Trophoblast cell (in vitro differentiated cells and primary cell): ENCODE measurements at regions not wholly inside any gene's neighbourhood (a gene's known extent, or its start where the extent isn't known, plus 50 kb on each side); places are given as distances from the start of the nearest gene placed in this dataset.
A peak's percentile ranks its signal among the peaks of the same experiment; 100 is the strongest.

Experiments used
- DNase-seq, 2 donors: peaks; one replicate each; pipeline ENCODE4 v3.0.0-alpha.2; 2016
- H2AFZ ChIP-seq: 2 replicates; pipeline ENCODE4 v1.6.1; 2013; ENCODE audit warnings: low read length, moderate library complexity, mild to moderate bottlenecking; ENCODE audit not compliant: insufficient read depth, poor library complexity
- H2AK5ac ChIP-seq: 2 replicates; pipeline ENCODE4 v1.6.1; 2013; ENCODE audit warnings: mild to moderate bottlenecking, low read length
- H2BK120ac ChIP-seq: 2 replicates; pipeline ENCODE4 v1.6.1; 2013; ENCODE audit warnings: low read length, mild to moderate bottlenecking, moderate library complexity; ENCODE audit not compliant: insufficient read depth, poor library complexity
- H2BK12ac ChIP-seq: 2 replicates; pipeline ENCODE4 v1.6.1; 2013; ENCODE audit warnings: mild to moderate bottlenecking, low read length, moderate library complexity
- H2BK5ac ChIP-seq: 2 replicates; pipeline ENCODE4 v1.6.1; 2013; ENCODE audit warnings: low read length, low read depth, moderate library complexity, mild to moderate bottlenecking; ENCODE audit not compliant: poor library complexity
- H3K14ac ChIP-seq: 2 replicates; pipeline ENCODE4 v1.6.1; 2013; ENCODE audit warnings: mild to moderate bottlenecking, low read length
- H3K18ac ChIP-seq: 2 replicates; pipeline ENCODE4 v1.6.1; 2013; ENCODE audit warnings: mild to moderate bottlenecking, low read length
- H3K23ac ChIP-seq: 2 replicates; pipeline ENCODE4 v1.6.1; 2013; ENCODE audit warnings: low read length
- H3K27ac ChIP-seq: 2 replicates; pipeline ENCODE4 v1.5.1; 2013; ENCODE audit warnings: low read depth, mild to moderate bottlenecking, inconsistent platforms, low read length, moderate library complexity
- H3K27me3 ChIP-seq: 2 replicates; pipeline ENCODE4 v1.6.1; 2013; ENCODE audit warnings: inconsistent platforms, mild to moderate bottlenecking, low read length, moderate library complexity; ENCODE audit not compliant: insufficient read depth
- H3K36me3 ChIP-seq, 2 experiments: 1 replicate in 1 of 2; 2 replicates in 1 of 2; pipeline ENCODE4 v1.6.1; 2013; ENCODE audit warnings: low read length in 2 of 2, mild to moderate bottlenecking in 2 of 2, moderate library complexity in 1 of 2; ENCODE audit not compliant: insufficient read depth in 2 of 2, control insufficient read depth in 1 of 2
- H3K4ac ChIP-seq: 2 replicates; pipeline ENCODE4 v1.6.1; 2013; ENCODE audit warnings: low read depth, mild to moderate bottlenecking, low read length, moderate library complexity
- H3K4me1 ChIP-seq, 2 experiments: 1 replicate in 1 of 2; 2 replicates in 1 of 2; pipeline ENCODE4 v1.6.1; 2013; ENCODE audit warnings: low read length in 2 of 2, mild to moderate bottlenecking in 2 of 2, moderate library complexity in 1 of 2; ENCODE audit not compliant: insufficient read depth in 2 of 2, control insufficient read depth in 1 of 2
- H3K4me2 ChIP-seq: 2 replicates; pipeline ENCODE4 v1.6.1; 2013; ENCODE audit warnings: inconsistent platforms, mild to moderate bottlenecking, low read length, moderate library complexity
- H3K4me3 ChIP-seq: 2 replicates; pipeline ENCODE4 v1.5.1; 2013; ENCODE audit warnings: mild to moderate bottlenecking, low read depth, low read length, inconsistent platforms
- H3K79me1 ChIP-seq: one replicate; pipeline ENCODE4 v1.6.1; 2013; ENCODE audit warnings: low read length
- H3K79me2 ChIP-seq: 2 replicates; pipeline ENCODE4 v1.6.1; 2013; ENCODE audit warnings: low read length, mild to moderate bottlenecking; ENCODE audit not compliant: control insufficient read depth, insufficient read depth, poor library complexity
- H3K9ac ChIP-seq: 2 replicates; pipeline ENCODE4 v1.6.1; 2013; ENCODE audit warnings: mild to moderate bottlenecking, low read length
- H3K9me3 ChIP-seq: 2 replicates; pipeline ENCODE4 v1.6.1; 2013; ENCODE audit warnings: low read depth, mild to moderate bottlenecking, control low read depth, inconsistent platforms, low read length; ENCODE audit not compliant: insufficient read depth
- H4K12ac ChIP-seq: 2 replicates; pipeline ENCODE4 v1.6.1; 2013; ENCODE audit warnings: low read depth, mild to moderate bottlenecking, low read length, moderate library complexity
- H4K8ac ChIP-seq: 2 replicates; pipeline ENCODE4 v1.6.1; 2013; ENCODE audit warnings: low read depth, mild to moderate bottlenecking, low read length, moderate library complexity
- H4K91ac ChIP-seq: one replicate; pipeline ENCODE4 v1.6.1; 2013; ENCODE audit warnings: low read depth, mild to moderate bottlenecking, low read length, moderate library complexity
- WGBS: extraction: QIAGEN DNeasy Blood & Tissue Kit; methylation state at CpG from one replicate; pipeline ENCODE4 v1.1.7; 2013; ENCODE audit warnings: missing lambda C conversion rate; ENCODE audit not compliant: insufficient read length, insufficient coverage; ENCODE audit errors: extremely low coverage; 5-methylcytosine and 5-hydroxymethylcytosine counted together

DNA sequence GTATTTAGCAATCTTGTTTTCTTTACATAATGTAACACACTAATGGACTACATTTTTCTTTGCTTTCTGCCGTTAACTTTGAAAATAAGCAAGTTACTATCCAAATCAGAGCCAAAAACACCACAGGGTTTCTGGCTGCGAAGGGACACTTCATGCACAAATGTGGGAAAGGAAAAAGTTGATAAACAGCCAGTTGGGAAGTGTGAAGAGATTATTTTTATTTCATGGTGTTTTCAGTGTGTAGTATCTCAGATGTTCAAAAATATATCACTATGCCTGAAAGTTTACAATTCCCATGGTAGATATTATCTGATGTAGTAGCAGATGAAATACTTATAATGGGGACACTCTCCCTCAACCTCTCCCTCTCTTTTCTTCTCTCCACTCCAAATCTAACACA lies 135.3 kb downstream of the CETN3 start:
- Histone ChIP-seq H3K23ac (no peak overlapping the region), H3K9me3 (no peaks in the 10 kb centered on the region), H3K14ac (no peak overlapping the region), H3K18ac (no peak overlapping the region), H4K12ac (no peak overlapping the region), H3K4me1 (no peaks in the 10 kb centered on the region), H2AFZ (no peak overlapping the region), H2AK5ac (no peak overlapping the region), H2BK120ac (no peak overlapping the region), H4K91ac (no peak overlapping the region), H3K9ac (no peak overlapping the region), H2BK12ac (no peak overlapping the region), H3K79me1 (no peaks in the 10 kb centered on the region), H3K79me2 (no peaks in the 10 kb centered on the region), H3K36me3 (no peaks in the 10 kb centered on the region), H4K8ac (no peak overlapping the region), H3K27me3 (no peaks in the 10 kb centered on the region), H3K4me3 (no peak overlapping the region), H3K4ac (no peak overlapping the region), H3K27ac (no peak overlapping the region), H3K4me2 (no peak overlapping the region), H2BK5ac (no peak overlapping the region)
- WGBS = no CpG with 5 or more reads among the region's 2 CpGs
- DNase-seq = no peak

DNA sequence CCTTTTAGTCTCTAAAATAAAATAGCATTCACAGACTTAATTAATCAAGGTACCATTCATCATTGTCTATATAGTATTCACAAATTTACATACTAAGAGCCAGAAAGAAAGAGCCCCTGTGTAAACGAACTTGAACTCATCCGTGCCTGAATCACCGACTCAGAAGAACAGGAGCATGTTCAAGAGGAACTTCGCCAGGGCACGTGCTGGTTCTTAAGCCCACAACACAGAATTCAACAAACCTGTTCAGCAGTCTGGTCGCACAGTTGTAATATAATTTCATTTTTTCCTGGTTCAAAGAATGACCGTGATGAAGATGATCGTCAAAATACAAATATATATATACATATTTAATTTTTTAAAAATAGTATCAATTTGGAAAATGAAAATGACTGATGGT lies 141.9 kb downstream of the CETN3 start:
- Histone ChIP-seq H3K23ac (no peak overlapping the region), H3K18ac (no peak overlapping the region), H3K4ac (no peak overlapping the region), H3K4me3 (no peak overlapping the region), H3K14ac (no peak overlapping the region), H3K27ac (no peak overlapping the region), H3K36me3 (no peaks in the 10 kb centered on the region), H4K12ac (no peak overlapping the region), H2BK12ac (no peak overlapping the region), H3K9me3 (no peaks in the 10 kb centered on the region), H3K79me1 (no peaks in the 10 kb centered on the region), H2BK5ac (no peak overlapping the region), H3K9ac (no peak overlapping the region), H2AK5ac (no peak overlapping the region), H2BK120ac (no peak overlapping the region), H3K27me3 (no peaks in the 10 kb centered on the region), H3K4me1 (no peaks in the 10 kb centered on the region), H3K79me2 (no peaks in the 10 kb centered on the region), H3K4me2 (no peak overlapping the region), H4K8ac (no peak overlapping the region), H4K91ac (no peak overlapping the region), H2AFZ (no peak overlapping the region)
- no peak for DNase-seq
- WGBS = no CpG with 5 or more reads among the region's 8 CpGs

DNA sequence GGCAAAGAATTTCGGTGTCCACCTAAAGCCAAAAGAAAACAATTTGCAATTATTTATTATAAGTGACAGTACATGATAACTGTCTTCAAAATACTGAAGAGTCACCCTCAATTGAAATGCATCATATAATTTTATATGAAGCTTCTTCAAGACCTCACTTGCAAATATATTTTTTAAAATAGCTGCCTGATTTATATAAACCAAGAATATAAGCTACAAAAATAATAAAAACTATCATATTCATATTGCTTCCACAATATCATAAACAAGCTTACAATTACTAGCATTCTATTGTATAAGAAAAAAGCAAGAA lies 144.1 kb downstream of the CETN3 start:
- H2BK12ac ChIP-seq = no peak overlapping the region
- H3K4me3 ChIP-seq = no peak overlapping the region
- no peak overlapping the region for H3K9ac ChIP-seq
- H3K4ac ChIP-seq = no peak overlapping the region
- H3K4me2 ChIP-seq = no peak overlapping the region
- no peak overlapping the region for H2AFZ ChIP-seq
- H3K14ac ChIP-seq = no peak overlapping the region
- H4K12ac ChIP-seq = no peak overlapping the region
- WGBS = no CpG with 5 or more reads among the region's 1 CpG
- H3K27ac ChIP-seq = no peak overlapping the region
- no peaks in the 10 kb centered on the region for H3K79me2 ChIP-seq
- no peak overlapping the region for H3K23ac ChIP-seq
- no peak overlapping the region for H2BK120ac ChIP-seq
- no peak overlapping the region for H4K8ac ChIP-seq
- no peaks in the 10 kb centered on the region for H3K79me1 ChIP-seq
- no peaks in the 10 kb centered on the region for H3K36me3 ChIP-seq
- H3K27me3 ChIP-seq = no peaks in the 10 kb centered on the region
- no peak overlapping the region for H4K91ac ChIP-seq
- H3K9me3 ChIP-seq = no peaks in the 10 kb centered on the region
- no peak overlapping the region for H3K18ac ChIP-seq
- H2BK5ac ChIP-seq = no peak overlapping the region
- no peak for DNase-seq
- no peaks in the 10 kb centered on the region for H3K4me1 ChIP-seq
- H2AK5ac ChIP-seq = no peak overlapping the region

DNA sequence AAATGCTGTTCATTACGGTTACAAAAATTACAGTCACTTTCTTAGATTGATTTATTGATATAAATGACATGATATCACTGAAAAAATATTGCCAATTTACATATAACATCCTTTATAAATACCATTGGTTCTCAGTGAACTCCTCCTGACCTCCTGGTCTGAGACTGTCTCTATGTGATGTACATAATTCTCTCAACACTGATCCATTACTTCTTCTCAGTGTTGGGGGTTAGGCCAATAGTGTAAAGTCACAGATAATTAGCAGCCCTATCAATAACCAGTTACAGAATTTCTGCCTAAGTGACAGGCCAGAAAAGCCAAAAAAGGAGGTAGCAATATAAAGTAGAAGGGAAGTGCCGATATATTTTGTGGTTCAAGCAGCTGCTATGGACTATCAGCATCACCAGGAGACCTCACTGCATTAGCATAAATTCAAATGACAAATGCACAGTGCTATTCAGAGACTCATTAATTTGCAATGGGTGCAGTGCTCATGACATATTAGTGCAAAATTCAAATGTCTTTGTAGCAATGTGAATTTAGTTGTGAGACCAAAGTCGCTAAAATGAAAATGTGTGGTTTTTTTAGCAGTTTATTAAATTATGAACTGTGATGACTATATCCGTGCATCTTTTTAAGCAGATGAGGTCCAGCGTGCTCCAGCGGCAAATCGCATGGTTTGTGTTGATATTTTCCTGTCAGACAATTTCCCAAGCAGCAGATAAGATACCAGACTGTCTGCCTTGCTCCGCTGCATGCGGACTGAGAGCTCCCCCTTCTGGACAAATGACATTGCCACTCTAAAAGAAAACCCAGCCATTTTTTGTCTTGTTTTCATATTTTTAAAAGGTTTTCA lies 144.6 kb downstream of the CETN3 start:
- no peak overlapping the region for H4K91ac ChIP-seq
- no peak overlapping the region for H2BK5ac ChIP-seq
- no peak overlapping the region for H2BK12ac ChIP-seq
- H3K4me2 ChIP-seq = no peak overlapping the region
- H3K27me3 ChIP-seq = no peaks in the 10 kb centered on the region
- peak; percentile 34 to 81 for DNase-seq
- H4K8ac ChIP-seq = no peak overlapping the region
- H2AFZ ChIP-seq = no peak overlapping the region
- no peak overlapping the region for H3K4me3 ChIP-seq
- no peaks in the 10 kb centered on the region for H3K4me1 ChIP-seq
- no peaks in the 10 kb centered on the region for H3K79me1 ChIP-seq
- H3K18ac ChIP-seq = no peak overlapping the region
- H3K27ac ChIP-seq = no peak overlapping the region
- no peak overlapping the region for H3K9ac ChIP-seq
- no peak overlapping the region for H3K4ac ChIP-seq
- H2BK120ac ChIP-seq = no peak overlapping the region
- H4K12ac ChIP-seq = no peak overlapping the region
- H3K36me3 ChIP-seq = no peaks in the 10 kb centered on the region
- no peak overlapping the region for H3K23ac ChIP-seq
- no peak overlapping the region for H2AK5ac ChIP-seq
- WGBS = no CpG with 5 or more reads among the region's 9 CpGs
- H3K9me3 ChIP-seq = no peaks in the 10 kb centered on the region
- no peak overlapping the region for H3K14ac ChIP-seq
- no peaks in the 10 kb centered on the region for H3K79me2 ChIP-seq
